ENCODE measurements at regions not wholly inside any gene's neighbourhood (a gene's known extent, or its start where the extent isn't known, plus 50 kb on each side); places are given as distances from the start of the nearest gene placed in this dataset.

DNA sequence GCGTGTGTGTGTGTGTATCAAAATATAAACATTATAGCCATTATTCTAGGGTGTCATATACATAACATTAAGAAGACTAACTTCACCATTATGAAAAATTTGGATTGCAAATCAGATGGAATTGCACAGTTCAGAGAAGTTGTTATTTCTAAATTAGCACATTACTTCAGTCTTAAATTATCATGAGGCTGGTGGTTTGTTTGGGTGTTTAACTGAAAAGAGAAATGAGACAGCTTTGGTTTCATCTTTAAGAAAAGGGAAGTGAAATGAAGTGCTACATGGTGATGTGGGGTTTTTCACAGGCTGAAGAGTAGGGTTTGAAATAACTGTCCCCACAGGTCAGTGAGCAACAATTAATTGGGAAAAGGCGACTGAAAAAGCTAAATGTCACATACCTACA, 161.2 kb upstream of the XIRP2 start:
- TF ChIP-seq POLR2AphosphoS5 (IDR thresholded peaks at IDR 0.05; ENCODE audit: low read depth, low read length) (no peak), ZNF274 (IDR thresholded peaks at IDR 0.05; ENCODE audit: low read depth, low read length) (no peak)
